GM12878 (cell line): ENCODE measurements at regions not wholly inside any gene's neighbourhood (a gene's known extent, or its start where the extent isn't known, plus 50 kb on each side); places are given as distances from the start of the nearest gene placed in this dataset.

Experiments used
- ATAC-seq: fragments of 200-7000 bp; cut with Tn5 transposase; 3 replicates; pipeline ENCODE4 v1.9.1; 2020; ENCODE audit warnings: mild to moderate bottlenecking, moderate library complexity
- BruUV-seq: library from RNA; stranded (reverse); fragments of 400-500 nt; replicated peaks from 2 replicates; lab custom pipeline; 2021; lab: Mats Ljungman, UMichigan
- CTCF ChIA-PET: fragments of 300-600 bp; sonication (Branson Sonifier 250); formaldehyde crosslinking; extraction: SDS; loops from one replicate; lab custom pipeline; 2021; ENCODE audit warnings: inconsistent platforms; lab: Yijun Ruan, JAX
- POLR2A ChIA-PET: fragments of 350-600 bp; formaldehyde crosslinking; extraction: SDS; loops from one replicate; lab custom pipeline; 2021; ENCODE audit warnings: inconsistent platforms; lab: Charles Lee
- RAD21 ChIA-PET: fragments of 300-600 bp; sonication (Branson Sonifier 250); formaldehyde crosslinking; loops from one replicate; lab custom pipeline; 2023; ENCODE audit warnings: antibody characterized with exemption; ENCODE audit not compliant: unreplicated experiment; lab: Charles Lee
- SMC1A ChIA-PET: fragments of 300-600 bp; sonication (Branson Sonifier 250); formaldehyde crosslinking; loops from one replicate; lab custom pipeline; 2023; ENCODE audit not compliant: unreplicated experiment, uncharacterized antibody; lab: Charles Lee
- DNase-seq: peaks from one replicate; pipeline ENCODE4 v3.0.0-alpha.2; 2011; ENCODE audit warnings: low read depth, low spot score
- FAIRE-seq: peaks from 3 replicates; lab custom pipeline; 2011; peaks lifted over from hg19 to GRCh38; lab: Jason Lieb, UNC
- H2AFZ ChIP-seq: 2 replicates; pipeline ENCODE4 v1.6.0; 2011; ENCODE audit warnings: low read depth, low read length, control low read depth; ENCODE audit not compliant: control insufficient read depth
- H3K27ac ChIP-seq: 2 replicates; pipeline ENCODE4 v1.5.1; 2011; ENCODE audit warnings: control low read depth; ENCODE audit not compliant: control insufficient read depth, insufficient read depth
- H3K27me3 ChIP-seq, 2 experiments: replicated peaks in 1 of 2; 2 replicates each; pipeline versions ENCODE4 v1.6.0 to v1.6.1; 2011; ENCODE audit warnings: low read length in 1 of 2; ENCODE audit not compliant: control insufficient read depth in 2 of 2, insufficient read depth in 2 of 2
- H3K36me3 ChIP-seq, 2 experiments: 2 replicates each; pipeline ENCODE4 v1.5.1; 2011; ENCODE audit warnings: low read length in 1 of 2; ENCODE audit not compliant: control insufficient read depth in 2 of 2, insufficient read depth in 2 of 2
- H3K4me1 ChIP-seq: 2 replicates; pipeline ENCODE4 v1.6.1; 2011; ENCODE audit warnings: mild to moderate bottlenecking, low read length, moderate library complexity, mixed read lengths; ENCODE audit not compliant: control insufficient read depth, insufficient read depth
- H3K4me2 ChIP-seq: 2 replicates; pipeline ENCODE4 v1.6.0; 2011; ENCODE audit warnings: control low read depth; ENCODE audit not compliant: control insufficient read depth, insufficient read depth
- H3K4me3 ChIP-seq: fragments of 200-600 bp; sonication (generic); 2 replicates; pipeline ENCODE4 v1.5.1; 2016
- H3K79me2 ChIP-seq: 2 replicates; pipeline ENCODE4 v1.6.0; 2011; ENCODE audit warnings: low read length; ENCODE audit not compliant: control insufficient read depth, insufficient read depth
- H3K9ac ChIP-seq: 2 replicates; pipeline ENCODE4 v1.8.0; 2011; ENCODE audit warnings: low read length, control low read depth, mixed read lengths; ENCODE audit not compliant: control insufficient read depth, insufficient read depth
- H3K9me3 ChIP-seq: replicated peaks from 3 replicates; pipeline ENCODE4 v1.5.1; 2011; ENCODE audit warnings: mild to moderate bottlenecking, low read length; ENCODE audit not compliant: control insufficient read depth, insufficient read depth
- H4K20me1 ChIP-seq: 2 replicates; pipeline ENCODE4 v1.6.0; 2011; ENCODE audit not compliant: control insufficient read depth, insufficient read depth
- BACH1 ChIP-seq: fragments of 450-650 bp; IDR thresholded peaks from 2 replicates; pipeline ENCODE4 v1.6.1; 2017; ENCODE audit warnings: mild to moderate bottlenecking, borderline replicate concordance
- BHLHE40 ChIP-seq, 2 experiments: fragments of 450-650 bp in 1 of 2; IDR thresholded peaks; 2 replicates each; pipeline ENCODE4 v1.6.1; 2011 to 2017; ENCODE audit warnings: low read depth in 2 of 2, borderline replicate concordance in 1 of 2, improper control_type of control experiment in 1 of 2, low read length in 1 of 2, mild to moderate bottlenecking in 1 of 2
- CEBPB ChIP-seq, 2 experiments: fragments of 150-350 bp in 1 of 2; IDR thresholded peaks; 2 replicates each; pipeline ENCODE4 v1.6.1; 2012 to 2014; ENCODE audit warnings: low read depth in 2 of 2, low read length in 2 of 2, borderline replicate concordance in 1 of 2, inconsistent platforms in 1 of 2
- CHD4 ChIP-seq: fragments of 200-600 bp; sonication (generic); IDR thresholded peaks from 2 replicates; pipeline ENCODE4 v1.6.1; 2016; ENCODE audit warnings: mild to moderate bottlenecking
- EGR1 ChIP-seq, 2 experiments: IDR thresholded peaks; 1 replicate in 1 of 2; 2 replicates in 1 of 2; pipeline ENCODE4 v1.6.1; 2011 to 2012; ENCODE audit warnings: low read depth in 2 of 2, low read length in 2 of 2, borderline replicate concordance in 1 of 2, mild to moderate bottlenecking in 1 of 2, moderate library complexity in 1 of 2
- HSF1 ChIP-seq: fragments of 150-350 bp; IDR thresholded peaks from 2 replicates; pipeline ENCODE4 v1.6.1; 2014; ENCODE audit warnings: mild to moderate bottlenecking, low read depth, low read length
- IRF4 ChIP-seq: IDR thresholded peaks from 2 replicates; pipeline ENCODE4 v1.6.1; 2011; ENCODE audit warnings: low read depth, low read length
- NFYB ChIP-seq: IDR thresholded peaks from 2 replicates; pipeline ENCODE4 v1.6.1; 2011; ENCODE audit warnings: low read depth, mild to moderate bottlenecking, low read length, improper control_type of control experiment, moderate library complexity; ENCODE audit not compliant: insufficient read depth
- NR2F1 ChIP-seq: fragments of 450-650 bp; conservative IDR thresholded peaks from 2 replicates; pipeline ENCODE4 v1.6.1; 2017; ENCODE audit warnings: mild to moderate bottlenecking
- RAD21 ChIP-seq: IDR thresholded peaks from 2 replicates; pipeline ENCODE4 v1.6.1; 2011; ENCODE audit warnings: mild to moderate bottlenecking, low read depth, low read length, moderate library complexity; ENCODE audit not compliant: insufficient read depth
- STAT3 ChIP-seq: IDR thresholded peaks from 2 replicates; pipeline ENCODE4 v1.6.1; 2011; ENCODE audit warnings: low read depth, low read length, improper control_type of control experiment
- TARDBP ChIP-seq: IDR thresholded peaks from 2 replicates; pipeline ENCODE4 v1.6.1; 2016; ENCODE audit warnings: borderline replicate concordance
- TCF7 ChIP-seq: IDR thresholded peaks from 2 replicates; pipeline ENCODE4 v1.6.1; 2014; ENCODE audit warnings: antibody characterized with exemption, borderline replicate concordance
- ZNF384 ChIP-seq: IDR thresholded peaks from 2 replicates; pipeline ENCODE4 v1.6.1; 2012; ENCODE audit warnings: low read depth, mild to moderate bottlenecking, low read length, improper control_type of control experiment, borderline replicate concordance
- in situ Hi-C: fragments of 300-500 bp; cut with MboI; formaldehyde crosslinking; loops from 9 replicates; pipeline ENCODE4 v1.14.3; 2018; ENCODE audit warnings: mixed read lengths
- intact Hi-C: fragments of 100-400 bp; cut with micrococcal nuclease; formaldehyde crosslinking; loops from one replicate; pipeline ENCODE4 v1.14.2; 2022; ENCODE audit not compliant: unreplicated experiment
- TF ChIP-seq, protein P1 (sequence below): fragments of 450-650 bp; IDR thresholded peaks from 2 replicates; pipeline ENCODE4 v1.6.1; 2016; ENCODE audit warnings: mild to moderate bottlenecking

DNA sequence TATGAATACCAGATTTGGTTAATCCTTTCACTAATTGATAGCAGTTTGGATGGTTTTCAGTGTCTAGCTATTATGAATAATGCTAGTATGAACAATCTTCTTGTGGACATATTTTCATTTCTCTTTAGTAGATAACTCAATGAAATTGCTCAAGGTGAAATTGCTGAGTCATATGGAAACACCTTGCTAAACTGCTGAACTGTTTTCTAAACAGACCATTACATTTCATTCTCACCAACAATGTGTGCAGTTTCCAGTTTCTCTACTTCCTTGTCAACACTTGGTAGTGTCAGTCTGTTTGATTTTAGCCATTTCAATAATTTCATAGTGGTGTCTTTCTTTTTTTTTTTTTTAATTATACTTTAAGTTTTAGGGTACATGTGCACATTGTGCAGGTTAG lies 250.0 kb downstream of the HRH4 start:
- BruUV-seq = no TSS peak
- Histone ChIP-seq H3K4me1 (no peaks in the 10 kb centered on the region), H3K4me2 (no peak overlapping the region), H3K9me3 (no peaks in the 10 kb centered on the region), H3K36me3 (no peaks in the 10 kb centered on the region), H3K9ac (no peak overlapping the region), H3K27me3 (no peaks in the 10 kb centered on the region), H2AFZ (no peak overlapping the region), H3K4me3 (no peak overlapping the region), H4K20me1 (no peaks in the 10 kb centered on the region), H3K27ac (no peak overlapping the region), H3K79me2 (no peaks in the 10 kb centered on the region)
- no peak for DNase-seq
- no peak for ATAC-seq
- RAD21 ChIA-PET = no interaction called here
- CTCF ChIA-PET = no interaction called here
- no peak for FAIRE-seq
- POLR2A ChIA-PET = no interaction called here
- intact Hi-C loops = no loop called here
- SMC1A ChIA-PET = no interaction called here
- in situ Hi-C loops = no loop called here
- no peak for TF ChIP-seq NFYB
- TF ChIP-seq HSF1 = no peak
- TF ChIP-seq EGR1 (IDR thresholded peaks at IDR 0.05; ENCODE audit: borderline replicate concordance in 1 of 2, low read depth in 2 of 2, low read length in 2 of 2) = no peak
- no peak for TF ChIP-seq RAD21
- no peak for TF ChIP-seq TCF7
- TF ChIP-seq NR2F1 = no peak
- TF ChIP-seq STAT3 = no peak
- TF ChIP-seq IRF4 = no peak
- no peak for TF ChIP-seq CHD4
- TF ChIP-seq BHLHE40 (IDR thresholded peaks at IDR 0.05; ENCODE audit: borderline replicate concordance in 1 of 2, low read depth in 2 of 2, low read length in 1 of 2) = no peak
- no peak for TF ChIP-seq ZNF384
- TF ChIP-seq, protein P1, sequence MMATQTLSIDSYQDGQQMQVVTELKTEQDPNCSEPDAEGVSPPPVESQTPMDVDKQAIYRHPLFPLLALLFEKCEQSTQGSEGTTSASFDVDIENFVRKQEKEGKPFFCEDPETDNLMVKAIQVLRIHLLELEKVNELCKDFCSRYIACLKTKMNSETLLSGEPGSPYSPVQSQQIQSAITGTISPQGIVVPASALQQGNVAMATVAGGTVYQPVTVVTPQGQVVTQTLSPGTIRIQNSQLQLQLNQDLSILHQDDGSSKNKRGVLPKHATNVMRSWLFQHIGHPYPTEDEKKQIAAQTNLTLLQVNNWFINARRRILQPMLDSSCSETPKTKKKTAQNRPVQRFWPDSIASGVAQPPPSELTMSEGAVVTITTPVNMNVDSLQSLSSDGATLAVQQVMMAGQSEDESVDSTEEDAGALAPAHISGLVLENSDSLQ = no peak
- TF ChIP-seq CEBPB (IDR thresholded peaks at IDR 0.05; ENCODE audit: borderline replicate concordance in 1 of 2, low read depth in 2 of 2, low read length in 2 of 2) = no peak
- TF ChIP-seq TARDBP = no peak
- no peak for TF ChIP-seq BACH1
